HEK293 (cell line): ENCODE measurements at regions not wholly inside any gene's neighbourhood (a gene's known extent, or its start where the extent isn't known, plus 50 kb on each side); places are given as distances from the start of the nearest gene placed in this dataset.

ENCODE experiments used
- GLIS1 ChIP-seq: fragments of 450-650 bp; formaldehyde crosslinking; IDR thresholded peaks from 2 replicates; pipeline ENCODE4 v1.5.1; 2016; ENCODE audit warnings: missing biosample characterization, missing genetic modification characterization
- KLF8 ChIP-seq: fragments of 450-650 bp; formaldehyde crosslinking; IDR thresholded peaks from 2 replicates; pipeline ENCODE4 v1.5.1; 2016; ENCODE audit warnings: missing biosample characterization, missing genetic modification characterization
- TCF7L2 ChIP-seq: IDR thresholded peaks from 2 replicates; pipeline ENCODE4 v1.6.1; 2011; ENCODE audit warnings: low read depth, mild to moderate bottlenecking, inconsistent platforms, low read length, moderate library complexity, borderline replicate concordance
- ZNF121 ChIP-seq: fragments of 450-650 bp; formaldehyde crosslinking; IDR thresholded peaks from 2 replicates; pipeline ENCODE4 v1.5.1; 2016; ENCODE audit warnings: missing biosample characterization, missing genetic modification characterization
- ZNF629 ChIP-seq: fragments of 450-650 bp; formaldehyde crosslinking; IDR thresholded peaks from 2 replicates; pipeline ENCODE4 v1.5.1; 2017; ENCODE audit warnings: missing biosample characterization, missing genetic modification characterization
- TF ChIP-seq, protein P1 (sequence below): fragments of 450-650 bp; formaldehyde crosslinking; IDR thresholded peaks from 2 replicates; pipeline ENCODE4 v1.5.1; 2016; ENCODE audit warnings: missing biosample characterization, missing genetic modification characterization
- TF ChIP-seq, protein P2 (sequence below): sonication (generic); formaldehyde crosslinking; IDR thresholded peaks from 2 replicates; pipeline ENCODE4 v1.8.1; 2022; ENCODE audit warnings: mild to moderate bottlenecking, moderate library complexity, missing genetic modification reagents
- TF ChIP-seq, protein P3 (sequence below): fragments of 450-650 bp; formaldehyde crosslinking; IDR thresholded peaks from 2 replicates; pipeline ENCODE4 v1.5.1; 2016; ENCODE audit warnings: missing biosample characterization, missing genetic modification characterization

- TF ChIP-seq ZNF121 (tag by site-specific recombination): no peak
- TF ChIP-seq, protein P1, sequence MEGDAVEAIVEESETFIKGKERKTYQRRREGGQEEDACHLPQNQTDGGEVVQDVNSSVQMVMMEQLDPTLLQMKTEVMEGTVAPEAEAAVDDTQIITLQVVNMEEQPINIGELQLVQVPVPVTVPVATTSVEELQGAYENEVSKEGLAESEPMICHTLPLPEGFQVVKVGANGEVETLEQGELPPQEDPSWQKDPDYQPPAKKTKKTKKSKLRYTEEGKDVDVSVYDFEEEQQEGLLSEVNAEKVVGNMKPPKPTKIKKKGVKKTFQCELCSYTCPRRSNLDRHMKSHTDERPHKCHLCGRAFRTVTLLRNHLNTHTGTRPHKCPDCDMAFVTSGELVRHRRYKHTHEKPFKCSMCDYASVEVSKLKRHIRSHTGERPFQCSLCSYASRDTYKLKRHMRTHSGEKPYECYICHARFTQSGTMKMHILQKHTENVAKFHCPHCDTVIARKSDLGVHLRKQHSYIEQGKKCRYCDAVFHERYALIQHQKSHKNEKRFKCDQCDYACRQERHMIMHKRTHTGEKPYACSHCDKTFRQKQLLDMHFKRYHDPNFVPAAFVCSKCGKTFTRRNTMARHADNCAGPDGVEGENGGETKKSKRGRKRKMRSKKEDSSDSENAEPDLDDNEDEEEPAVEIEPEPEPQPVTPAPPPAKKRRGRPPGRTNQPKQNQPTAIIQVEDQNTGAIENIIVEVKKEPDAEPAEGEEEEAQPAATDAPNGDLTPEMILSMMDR (tag by site-specific recombination): no peak
- TF ChIP-seq ZNF629 (tag by site-specific recombination): no peak
- no peak for TF ChIP-seq TCF7L2
- TF ChIP-seq, protein P2, sequence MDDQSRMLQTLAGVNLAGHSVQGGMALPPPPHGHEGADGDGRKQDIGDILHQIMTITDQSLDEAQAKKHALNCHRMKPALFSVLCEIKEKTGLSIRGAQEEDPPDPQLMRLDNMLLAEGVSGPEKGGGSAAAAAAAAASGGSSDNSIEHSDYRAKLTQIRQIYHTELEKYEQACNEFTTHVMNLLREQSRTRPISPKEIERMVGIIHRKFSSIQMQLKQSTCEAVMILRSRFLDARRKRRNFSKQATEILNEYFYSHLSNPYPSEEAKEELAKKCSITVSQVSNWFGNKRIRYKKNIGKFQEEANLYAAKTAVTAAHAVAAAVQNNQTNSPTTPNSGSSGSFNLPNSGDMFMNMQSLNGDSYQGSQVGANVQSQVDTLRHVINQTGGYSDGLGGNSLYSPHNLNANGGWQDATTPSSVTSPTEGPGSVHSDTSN (CRISPR knock-in tag): no peak
- TF ChIP-seq KLF8 (tag by site-specific recombination): no peak
- TF ChIP-seq, protein P3, sequence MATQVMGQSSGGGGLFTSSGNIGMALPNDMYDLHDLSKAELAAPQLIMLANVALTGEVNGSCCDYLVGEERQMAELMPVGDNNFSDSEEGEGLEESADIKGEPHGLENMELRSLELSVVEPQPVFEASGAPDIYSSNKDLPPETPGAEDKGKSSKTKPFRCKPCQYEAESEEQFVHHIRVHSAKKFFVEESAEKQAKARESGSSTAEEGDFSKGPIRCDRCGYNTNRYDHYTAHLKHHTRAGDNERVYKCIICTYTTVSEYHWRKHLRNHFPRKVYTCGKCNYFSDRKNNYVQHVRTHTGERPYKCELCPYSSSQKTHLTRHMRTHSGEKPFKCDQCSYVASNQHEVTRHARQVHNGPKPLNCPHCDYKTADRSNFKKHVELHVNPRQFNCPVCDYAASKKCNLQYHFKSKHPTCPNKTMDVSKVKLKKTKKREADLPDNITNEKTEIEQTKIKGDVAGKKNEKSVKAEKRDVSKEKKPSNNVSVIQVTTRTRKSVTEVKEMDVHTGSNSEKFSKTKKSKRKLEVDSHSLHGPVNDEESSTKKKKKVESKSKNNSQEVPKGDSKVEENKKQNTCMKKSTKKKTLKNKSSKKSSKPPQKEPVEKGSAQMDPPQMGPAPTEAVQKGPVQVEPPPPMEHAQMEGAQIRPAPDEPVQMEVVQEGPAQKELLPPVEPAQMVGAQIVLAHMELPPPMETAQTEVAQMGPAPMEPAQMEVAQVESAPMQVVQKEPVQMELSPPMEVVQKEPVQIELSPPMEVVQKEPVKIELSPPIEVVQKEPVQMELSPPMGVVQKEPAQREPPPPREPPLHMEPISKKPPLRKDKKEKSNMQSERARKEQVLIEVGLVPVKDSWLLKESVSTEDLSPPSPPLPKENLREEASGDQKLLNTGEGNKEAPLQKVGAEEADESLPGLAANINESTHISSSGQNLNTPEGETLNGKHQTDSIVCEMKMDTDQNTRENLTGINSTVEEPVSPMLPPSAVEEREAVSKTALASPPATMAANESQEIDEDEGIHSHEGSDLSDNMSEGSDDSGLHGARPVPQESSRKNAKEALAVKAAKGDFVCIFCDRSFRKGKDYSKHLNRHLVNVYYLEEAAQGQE (tag by site-specific recombination): no peak
- no peak for TF ChIP-seq GLIS1
These were observed 89.0 kb downstream of the TMEM212 start for GRCh38 chr3:171932153-171932611.
